ENCODE measurements at regions not wholly inside any gene's neighbourhood (a gene's known extent, or its start where the extent isn't known, plus 50 kb on each side); places are given as distances from the start of the nearest gene placed in this dataset.
A peak's percentile ranks its signal among the peaks of the same experiment; 100 is the strongest.

DNA sequence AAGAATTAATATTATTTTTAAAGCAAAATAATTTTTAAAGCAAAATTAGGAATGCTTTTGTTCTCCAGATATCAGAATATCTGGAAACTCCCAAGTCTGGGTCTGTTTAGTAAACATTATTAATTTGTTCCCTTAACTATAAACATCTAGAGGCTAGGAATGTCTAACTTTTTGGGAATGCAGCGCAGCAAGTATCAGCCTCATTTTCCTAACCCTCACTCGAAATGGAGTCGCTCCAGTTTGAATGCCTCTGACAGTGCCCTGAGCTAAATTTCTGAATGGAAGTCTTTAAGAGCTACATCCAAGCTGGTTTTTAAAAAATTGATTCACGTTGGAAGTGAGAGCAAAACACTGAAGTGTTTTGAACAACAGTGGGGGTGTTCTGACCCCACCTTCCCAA, 74.4 kb upstream of the WNT7A start:
- no peak for ATAC-seq
- Mint-ChIP-seq H3K4me3 (no peak overlapping the region), H3K4me1 (no peaks in the 10 kb centered on the region), H3K27ac (no peak overlapping the region), H3K36me3 (ENCODE audit: low read depth) (no peaks in the 10 kb centered on the region), H3K9me3 (ENCODE audit: low read depth) (no peaks in the 10 kb centered on the region), H3K27me3 (peaks cover 14% of the 10 kb centered on the region)
- POLR2A ChIA-PET = no interaction called here
- CTCF ChIA-PET = interaction anchor here (0.6 kb wide), 1 partner anchor 316 kb away, joined by 3 read pairs; no protein-coding TSS in a partner anchor
- no peak for DNase-seq
- intact Hi-C loops (cut with DNase I, micrococcal nuclease) = no loop called here

DNA sequence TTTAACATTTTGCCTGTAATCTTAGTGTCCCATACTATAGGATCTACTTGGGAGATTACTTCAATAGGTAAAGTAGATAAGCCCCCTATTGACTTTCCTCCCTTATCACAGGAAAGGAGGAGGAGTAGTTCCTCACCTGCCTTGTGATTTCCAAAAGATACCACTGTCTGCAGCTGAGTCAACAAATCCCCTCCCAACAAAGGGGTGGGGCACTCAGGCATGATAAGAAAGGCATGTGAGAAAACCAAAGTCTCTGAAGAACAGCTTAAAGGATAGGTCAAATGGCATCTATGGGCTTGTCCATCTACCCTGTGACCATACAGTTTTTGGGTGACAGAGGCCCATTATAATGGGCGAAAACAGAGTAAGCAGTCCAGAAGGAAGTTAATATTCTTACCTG, 71.3 kb upstream of the WNT7A start:
- H3K4me1 Mint-ChIP-seq = no peaks in the 10 kb centered on the region
- ChIA-PET POLR2A (no interaction called here), CTCF (interaction anchor here (0.6 kb wide), 2 partner anchors 337 to 945 kb away, joined by 3 to 4 read pairs; no protein-coding TSS in a partner anchor)
- peaks cover 27% of the 10 kb centered on the region for H3K27me3 Mint-ChIP-seq
- no peak overlapping the region for H3K4me3 Mint-ChIP-seq
- intact Hi-C loops (cut with DNase I, micrococcal nuclease) = no loop called here
- H3K9me3 Mint-ChIP-seq (ENCODE audit: low read depth) = peaks cover 11% of the 10 kb centered on the region
- H3K36me3 Mint-ChIP-seq (ENCODE audit: low read depth) = peaks cover 5% of the 10 kb centered on the region
- no peak for DNase-seq
- no peak for ATAC-seq
- H3K27ac Mint-ChIP-seq = no peak overlapping the region

DNA sequence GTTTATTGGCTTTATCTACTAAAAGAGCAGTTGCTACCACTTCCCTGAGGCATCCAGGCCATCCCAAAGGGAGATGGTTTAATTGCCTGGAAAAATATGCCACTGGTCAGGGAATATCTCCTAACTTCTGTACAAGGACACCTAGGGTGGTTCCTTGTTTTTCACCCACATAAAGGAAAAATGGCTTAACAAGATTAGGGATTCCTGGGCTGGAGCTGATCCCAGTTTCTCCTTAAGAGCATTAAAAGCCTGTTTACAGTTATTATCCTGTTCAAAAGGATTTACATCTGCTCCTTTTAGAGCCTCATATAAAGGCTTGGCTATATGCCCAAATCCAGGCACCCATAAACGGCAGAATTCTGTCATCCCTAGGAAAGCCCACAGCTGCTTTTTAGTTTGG, 70.2 kb upstream of the WNT7A start:
- DNase-seq (no peak), ATAC-seq (no peak)
- H3K4me3 Mint-ChIP-seq = no peak overlapping the region
- no peak overlapping the region for H3K27ac Mint-ChIP-seq
- H3K4me1 Mint-ChIP-seq = no peaks in the 10 kb centered on the region
- peaks cover 7% of the 10 kb centered on the region for H3K36me3 Mint-ChIP-seq (ENCODE audit: low read depth)
- peaks cover 32% of the 10 kb centered on the region for H3K27me3 Mint-ChIP-seq
- CTCF ChIA-PET = no interaction called here
- peaks cover 18% of the 10 kb centered on the region for H3K9me3 Mint-ChIP-seq (ENCODE audit: low read depth)
- POLR2A ChIA-PET = no interaction called here
- intact Hi-C loops (cut with DNase I, micrococcal nuclease) = no loop called here

DNA sequence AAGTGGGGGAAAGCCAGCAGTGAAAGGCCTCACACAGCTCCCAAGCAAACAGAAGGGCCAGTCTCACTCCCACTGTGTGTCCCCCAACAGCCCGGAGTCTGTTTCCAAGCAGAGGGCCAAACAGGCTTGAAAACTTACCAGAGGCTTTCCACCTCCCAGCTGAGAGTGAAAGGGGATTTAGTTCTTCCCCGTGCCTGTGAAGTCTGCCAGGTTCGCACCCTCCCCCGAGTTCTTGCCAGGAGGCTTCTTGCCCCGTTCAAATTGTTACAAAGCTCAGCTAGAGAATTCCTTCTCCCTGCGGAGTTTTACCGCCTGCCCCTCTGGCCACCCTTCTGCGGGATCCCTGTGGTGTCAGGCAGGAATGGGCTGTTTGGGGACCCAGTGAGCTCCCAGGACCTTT, 68.0 kb upstream of the WNT7A start:
- H3K4me3 Mint-ChIP-seq = no peak overlapping the region
- no peaks in the 10 kb centered on the region for H3K4me1 Mint-ChIP-seq
- peaks cover 9% of the 10 kb centered on the region for H3K36me3 Mint-ChIP-seq (ENCODE audit: low read depth)
- H3K27me3 Mint-ChIP-seq = peaks cover 32% of the 10 kb centered on the region
- H3K9me3 Mint-ChIP-seq (ENCODE audit: low read depth) = peaks cover 26% of the 10 kb centered on the region
- ATAC-seq (no peak), DNase-seq (no peak)
- intact Hi-C loops (cut with DNase I, micrococcal nuclease) = no loop called here
- ChIA-PET CTCF (interaction anchor here (1.9 kb wide), 1 partner anchor 51 kb away, joined by 5 read pairs; no protein-coding TSS in a partner anchor), POLR2A (no interaction called here)
- no peak overlapping the region for H3K27ac Mint-ChIP-seq

DNA sequence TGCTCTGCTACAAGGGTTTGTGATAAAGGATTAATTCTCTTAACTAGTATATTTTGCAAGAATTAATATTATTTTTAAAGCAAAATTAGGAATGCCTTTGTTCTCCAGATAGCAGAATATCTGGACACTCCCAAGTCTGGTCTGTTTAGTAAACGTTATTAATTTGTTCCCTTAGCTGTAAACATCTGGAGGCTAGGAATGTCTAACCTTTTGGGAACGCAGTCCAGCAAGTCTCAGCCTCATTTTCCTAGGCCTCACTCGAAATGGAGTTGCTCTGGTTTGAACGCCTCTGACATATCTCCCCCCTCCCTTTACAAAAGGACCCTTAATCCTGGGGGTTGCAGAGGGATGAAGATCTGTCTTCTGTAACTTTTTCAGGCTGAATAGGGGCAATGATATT, 59.3 kb upstream of the WNT7A start:
- ATAC-seq (no peak), DNase-seq (no peak)
- ChIA-PET CTCF (interaction anchor here (0.6 to 1.4 kb wide), 3 partner anchors 43 to 154 kb away, joined by 3 to 4 read pairs (median 3); no protein-coding TSS in a partner anchor), POLR2A (no interaction called here)
- intact Hi-C loops (cut with DNase I, micrococcal nuclease) = no loop called here
- peaks cover 2% of the 10 kb centered on the region for H3K36me3 Mint-ChIP-seq (ENCODE audit: low read depth)
- H3K4me1 Mint-ChIP-seq = no peaks in the 10 kb centered on the region
- H3K9me3 Mint-ChIP-seq (ENCODE audit: low read depth) = peaks cover 9% of the 10 kb centered on the region
- peaks cover 9% of the 10 kb centered on the region for H3K27me3 Mint-ChIP-seq
- H3K27ac Mint-ChIP-seq = no peak overlapping the region
- H3K4me3 Mint-ChIP-seq = no peak overlapping the region

DNA sequence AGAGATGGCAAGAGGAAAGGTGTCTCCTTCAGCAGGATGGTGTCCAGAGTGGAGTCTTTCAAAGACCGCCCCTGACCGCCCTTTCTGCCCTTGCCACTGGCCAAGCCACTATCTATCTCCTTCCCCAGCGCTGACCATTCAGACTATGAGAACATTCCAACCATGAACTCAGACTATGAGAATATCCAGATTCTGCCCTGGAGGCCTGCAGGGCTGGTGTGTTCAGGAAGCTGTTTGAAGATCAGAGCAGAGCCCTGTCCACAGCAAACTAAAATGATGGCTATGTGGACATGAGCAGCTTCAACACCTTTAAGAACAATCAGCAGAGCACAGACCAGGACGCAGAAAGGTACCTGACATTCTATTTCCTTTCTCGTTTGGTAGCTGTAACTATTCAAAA, 57.3 kb upstream of the WNT7A start:
- Mint-ChIP-seq H3K36me3 (ENCODE audit: low read depth) (no peaks in the 10 kb centered on the region), H3K27ac (no peak overlapping the region), H3K27me3 (peaks cover 18% of the 10 kb centered on the region), H3K4me3 (no peak overlapping the region), H3K4me1 (peaks cover 5% of the 10 kb centered on the region), H3K9me3 (ENCODE audit: low read depth) (no peaks in the 10 kb centered on the region)
- intact Hi-C loops (cut with DNase I, micrococcal nuclease) = no loop called here
- POLR2A ChIA-PET = no interaction called here
- ATAC-seq (no peak), DNase-seq (no peak)
- CTCF ChIA-PET = interaction anchor here (0.6 kb wide), 1 partner anchor 176 kb away, joined by 3 read pairs; no protein-coding TSS in a partner anchor

DNA sequence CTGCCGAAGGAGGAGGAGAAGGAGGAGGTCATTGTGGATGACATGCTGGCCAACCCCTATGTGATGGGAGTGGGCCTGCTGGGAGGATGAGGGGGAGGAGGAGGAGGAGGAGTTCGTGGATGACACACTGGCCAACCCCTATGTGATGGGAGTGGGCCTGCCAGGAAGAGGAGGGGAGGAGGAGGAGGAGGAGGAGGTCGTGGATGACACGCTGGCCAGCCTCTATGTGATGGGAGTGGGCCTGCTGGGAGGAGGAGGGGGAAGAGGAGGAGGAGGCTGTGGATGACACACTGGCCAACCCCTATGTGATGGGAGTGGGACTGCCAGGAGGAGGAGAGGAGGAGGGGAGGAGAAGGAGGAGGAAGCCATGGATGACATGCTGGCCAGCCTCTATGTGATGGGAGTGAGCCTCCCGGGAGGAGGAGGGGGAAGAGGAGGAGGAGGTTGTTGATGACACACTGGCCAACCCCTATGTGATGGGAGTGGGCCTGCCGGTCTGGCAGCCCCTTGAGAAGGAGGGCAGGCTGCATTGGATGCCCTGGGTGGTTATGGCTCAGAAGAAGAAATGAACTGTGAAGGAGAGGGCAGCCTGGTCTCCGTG, 55.7 kb upstream of the WNT7A start:
- ChIA-PET CTCF (interaction anchor here (0.6 kb wide), 1 partner anchor 192 kb away, joined by 3 read pairs; no protein-coding TSS in a partner anchor), POLR2A (no interaction called here)
- intact Hi-C loops (cut with DNase I, micrococcal nuclease) = no loop called here
- Mint-ChIP-seq H3K27ac (no peak overlapping the region), H3K9me3 (ENCODE audit: low read depth) (no peaks in the 10 kb centered on the region), H3K36me3 (ENCODE audit: low read depth) (no peaks in the 10 kb centered on the region), H3K27me3 (peaks cover 26% of the 10 kb centered on the region), H3K4me1 (peaks cover 5% of the 10 kb centered on the region), H3K4me3 (no peak overlapping the region)
- ATAC-seq (no peak), DNase-seq (no peak)

DNA sequence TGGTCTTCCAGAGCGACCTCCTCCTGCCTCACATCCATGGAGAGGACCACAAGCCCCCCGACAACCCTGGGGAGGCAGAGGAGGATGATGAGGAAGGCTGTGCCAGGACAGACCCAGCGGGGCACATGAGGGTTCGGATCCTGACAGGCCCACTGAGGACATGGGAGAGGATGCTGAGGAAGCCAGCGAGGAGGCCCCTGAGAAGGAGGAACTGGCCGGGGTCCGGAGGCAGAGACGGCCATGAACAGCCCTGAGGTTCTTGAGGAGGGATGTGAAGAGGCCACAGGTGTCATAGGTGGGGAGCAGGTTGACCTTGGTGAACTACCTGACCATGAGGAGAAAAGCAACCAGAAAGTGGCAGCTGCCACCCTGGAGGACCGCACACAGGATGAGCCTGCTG, 54.9 kb upstream of the WNT7A start:
- ChIA-PET CTCF (no interaction called here), POLR2A (no interaction called here)
- Mint-ChIP-seq H3K4me3 (no peak overlapping the region), H3K27ac (no peak overlapping the region), H3K27me3 (peaks cover 27% of the 10 kb centered on the region), H3K9me3 (ENCODE audit: low read depth) (no peaks in the 10 kb centered on the region), H3K36me3 (ENCODE audit: low read depth) (no peaks in the 10 kb centered on the region), H3K4me1 (peaks cover 5% of the 10 kb centered on the region)
- ATAC-seq (no peak), DNase-seq (no peak)
- intact Hi-C loops (cut with DNase I, micrococcal nuclease) = no loop called here

DNA sequence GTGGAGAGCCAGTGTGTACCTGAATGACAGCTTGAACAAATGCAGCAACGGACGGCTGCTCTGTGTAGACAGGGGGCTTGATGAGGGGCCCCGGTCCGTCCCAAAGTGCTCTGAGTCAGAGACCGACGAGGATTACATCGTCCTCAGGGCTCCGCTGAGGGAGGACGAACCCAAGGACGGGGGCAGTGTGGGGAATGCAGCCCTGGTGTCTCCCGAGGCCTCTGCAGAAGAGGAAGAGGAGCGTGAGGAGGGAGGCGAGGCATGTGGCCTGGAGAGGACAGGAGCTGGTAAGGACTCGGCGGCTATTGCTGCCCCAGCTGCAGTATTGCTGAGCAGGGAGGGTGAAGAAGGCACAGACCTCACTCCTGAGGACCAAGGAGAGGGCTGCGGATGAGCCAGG, 54.4 kb upstream of the WNT7A start:
- Mint-ChIP-seq H3K36me3 (ENCODE audit: low read depth) (no peaks in the 10 kb centered on the region), H3K4me1 (peaks cover 5% of the 10 kb centered on the region), H3K27ac (no peak overlapping the region), H3K4me3 (no peak overlapping the region), H3K27me3 (peaks cover 27% of the 10 kb centered on the region), H3K9me3 (ENCODE audit: low read depth) (no peaks in the 10 kb centered on the region)
- intact Hi-C loops (cut with DNase I, micrococcal nuclease) = no loop called here
- no peak for ATAC-seq
- no peak for DNase-seq
- POLR2A ChIA-PET = no interaction called here
- CTCF ChIA-PET = no interaction called here

DNA sequence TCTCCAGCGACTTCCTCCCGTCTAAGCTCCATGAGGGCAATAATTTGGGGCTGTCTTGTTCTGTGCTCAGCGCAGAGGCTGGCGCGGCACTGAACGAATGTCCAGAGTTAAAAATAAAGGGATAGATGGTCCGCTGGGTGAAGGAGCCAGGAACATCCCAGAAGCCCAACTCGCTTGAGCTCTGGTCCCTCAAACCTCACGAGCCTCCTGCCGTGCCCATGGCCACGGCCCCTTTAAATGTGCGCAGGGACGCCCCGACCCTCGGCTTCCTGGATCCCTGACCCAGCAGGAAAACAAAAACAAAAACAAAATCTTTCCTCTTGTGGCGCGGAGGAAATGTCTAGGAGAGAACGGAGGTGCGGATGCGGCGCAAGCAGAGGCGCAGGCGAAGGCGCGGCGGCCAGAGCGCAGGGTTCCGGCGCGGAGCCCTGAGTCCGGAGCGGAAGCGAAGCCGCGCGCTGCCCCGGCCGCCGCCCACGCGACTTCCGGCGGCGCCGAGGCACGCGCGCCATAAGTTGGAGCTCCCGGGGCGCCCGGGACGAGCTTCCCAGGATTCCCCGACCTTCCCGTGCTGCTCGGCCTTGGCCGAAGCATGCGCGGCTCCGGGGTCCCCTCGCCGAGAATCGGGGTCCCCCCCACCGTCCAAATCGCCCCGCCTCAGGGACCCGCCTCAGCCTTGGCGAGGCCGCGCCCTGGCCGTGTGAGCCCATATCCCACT, 52.9 kb upstream of the WNT7A start:
- Mint-ChIP-seq H3K36me3 (ENCODE audit: low read depth) (no peaks in the 10 kb centered on the region), H3K9me3 (ENCODE audit: low read depth) (peaks cover 2% of the 10 kb centered on the region), H3K27me3 (peaks cover 27% of the 10 kb centered on the region), H3K27ac (peak overlapping the region; percentile 3), H3K4me3 (peak overlapping the region; percentile 46), H3K4me1 (peaks cover 5% of the 10 kb centered on the region)
- POLR2A ChIA-PET = no interaction called here
- CTCF ChIA-PET = interaction anchor here (0.8 kb wide), 1 partner anchor 739 kb away, joined by 3 read pairs; no protein-coding TSS in a partner anchor
- intact Hi-C loops (cut with DNase I, micrococcal nuclease) = no loop called here
- peak; percentile 27 for DNase-seq
- peak; percentile 36 for ATAC-seq

DNA sequence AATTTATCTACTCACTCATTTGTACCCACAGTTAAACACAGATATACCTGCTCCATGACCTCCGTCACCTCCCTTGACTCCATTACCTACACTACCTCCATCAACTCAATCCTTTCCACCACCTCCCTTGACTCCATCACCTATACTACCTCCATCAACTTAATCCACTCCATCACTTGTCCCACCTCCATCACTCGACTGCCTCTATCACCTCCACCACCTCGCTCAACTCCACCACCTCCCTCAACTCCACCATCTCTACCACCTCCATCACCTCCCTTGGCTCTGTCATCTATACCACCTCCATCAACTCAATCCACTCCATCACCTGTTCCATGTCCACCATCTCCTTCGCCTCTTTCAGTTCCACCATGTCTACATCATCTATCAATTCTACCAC, 51.3 kb upstream of the WNT7A start:
- intact Hi-C loops (cut with DNase I, micrococcal nuclease) = no loop called here
- no peak overlapping the region for H3K27ac Mint-ChIP-seq
- DNase-seq (no peak), ATAC-seq (no peak)
- ChIA-PET CTCF (interaction anchor here (0.6 kb wide), 1 partner anchor 466 kb away, joined by 3 read pairs; no protein-coding TSS in a partner anchor), POLR2A (no interaction called here)
- peaks cover 5% of the 10 kb centered on the region for H3K4me1 Mint-ChIP-seq
- peaks cover 27% of the 10 kb centered on the region for H3K27me3 Mint-ChIP-seq
- H3K4me3 Mint-ChIP-seq = no peak overlapping the region
- no peaks in the 10 kb centered on the region for H3K36me3 Mint-ChIP-seq (ENCODE audit: low read depth)
- peaks cover 5% of the 10 kb centered on the region for H3K9me3 Mint-ChIP-seq (ENCODE audit: low read depth)
